Neural progenitor cell (in vitro differentiated cells): ENCODE measurements at regions not wholly inside any gene's neighbourhood (a gene's known extent, or its start where the extent isn't known, plus 50 kb on each side); places are given as distances from the start of the nearest gene placed in this dataset.

Source experiments
- EZH2 ChIP-seq: fragments of 200-600 bp; sonication (generic); IDR thresholded peaks from 2 replicates; pipeline ENCODE4 v1.6.1; 2017; ENCODE audit warnings: antibody characterized with exemption, mild to moderate bottlenecking, moderate library complexity
- TF ChIP-seq, protein P1 (sequence below): fragments of 200-600 bp; sonication (generic); IDR thresholded peaks from 2 replicates; pipeline ENCODE4 v1.5.1; 2017; ENCODE audit warnings: antibody characterized with exemption, mild to moderate bottlenecking

DNA sequence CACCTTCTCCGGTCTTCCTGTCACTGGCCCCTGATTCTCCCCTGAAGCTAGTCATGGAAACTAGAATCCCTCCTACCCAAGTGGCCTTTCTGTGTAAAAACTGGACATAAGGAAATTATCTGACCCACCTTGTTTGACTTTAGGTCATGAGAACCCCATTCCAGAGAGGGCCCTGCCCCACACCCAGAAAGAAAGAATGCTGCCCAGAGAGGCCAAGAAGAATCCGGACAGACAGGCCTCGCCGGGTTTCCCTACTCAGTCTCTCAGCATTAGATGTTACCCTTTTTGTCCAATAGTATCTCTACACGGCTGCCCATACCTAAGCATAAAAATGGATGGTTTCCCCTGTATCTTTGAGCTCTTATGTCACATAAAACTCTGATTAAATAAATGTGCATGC, 83.3 kb upstream of the HELT start:
- no peak for TF ChIP-seq EZH2
- TF ChIP-seq, protein P1, sequence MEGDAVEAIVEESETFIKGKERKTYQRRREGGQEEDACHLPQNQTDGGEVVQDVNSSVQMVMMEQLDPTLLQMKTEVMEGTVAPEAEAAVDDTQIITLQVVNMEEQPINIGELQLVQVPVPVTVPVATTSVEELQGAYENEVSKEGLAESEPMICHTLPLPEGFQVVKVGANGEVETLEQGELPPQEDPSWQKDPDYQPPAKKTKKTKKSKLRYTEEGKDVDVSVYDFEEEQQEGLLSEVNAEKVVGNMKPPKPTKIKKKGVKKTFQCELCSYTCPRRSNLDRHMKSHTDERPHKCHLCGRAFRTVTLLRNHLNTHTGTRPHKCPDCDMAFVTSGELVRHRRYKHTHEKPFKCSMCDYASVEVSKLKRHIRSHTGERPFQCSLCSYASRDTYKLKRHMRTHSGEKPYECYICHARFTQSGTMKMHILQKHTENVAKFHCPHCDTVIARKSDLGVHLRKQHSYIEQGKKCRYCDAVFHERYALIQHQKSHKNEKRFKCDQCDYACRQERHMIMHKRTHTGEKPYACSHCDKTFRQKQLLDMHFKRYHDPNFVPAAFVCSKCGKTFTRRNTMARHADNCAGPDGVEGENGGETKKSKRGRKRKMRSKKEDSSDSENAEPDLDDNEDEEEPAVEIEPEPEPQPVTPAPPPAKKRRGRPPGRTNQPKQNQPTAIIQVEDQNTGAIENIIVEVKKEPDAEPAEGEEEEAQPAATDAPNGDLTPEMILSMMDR: no peak
